Neural progenitor cell (in vitro differentiated cells): ENCODE measurements at regions not wholly inside any gene's neighbourhood (a gene's known extent, or its start where the extent isn't known, plus 50 kb on each side); places are given as distances from the start of the nearest gene placed in this dataset.

Experiments used
- DNase-seq: peaks from one replicate; pipeline ENCODE4 v3.0.0-alpha.2; 2016; ENCODE audit warnings: low spot score
- H2AFZ ChIP-seq: fragments of 200-600 bp; sonication (generic); replicated peaks from 2 replicates; pipeline ENCODE4 v1.6.1; 2016; ENCODE audit warnings: antibody characterized with exemption
- H3F3A ChIP-seq: fragments of 200-600 bp; sonication (generic); 2 replicates; pipeline ENCODE4 v1.6.1; 2016; ENCODE audit warnings: antibody characterized with exemption, low read depth
- H3K27ac ChIP-seq: fragments of 200-600 bp; sonication (generic); 2 replicates; pipeline ENCODE4 v1.5.1; 2016; ENCODE audit warnings: mild to moderate bottlenecking
- H3K27me3 ChIP-seq: fragments of 200-600 bp; sonication (generic); 2 replicates; pipeline ENCODE4 v1.6.1; 2016; ENCODE audit warnings: mild to moderate bottlenecking, moderate library complexity
- H3K36me3 ChIP-seq: fragments of 200-600 bp; sonication (generic); 2 replicates; pipeline ENCODE4 v1.5.1; 2016
- H3K4me1 ChIP-seq: fragments of 200-600 bp; sonication (generic); 2 replicates; pipeline ENCODE4 v1.6.1; 2016; ENCODE audit warnings: mixed run types
- H3K4me2 ChIP-seq: fragments of 200-600 bp; sonication (generic); 2 replicates; pipeline ENCODE4 v1.6.1; 2016
- H3K4me3 ChIP-seq: fragments of 200-600 bp; sonication (generic); 2 replicates; pipeline ENCODE4 v1.5.1; 2016
- H3K79me2 ChIP-seq: fragments of 200-600 bp; sonication (generic); 2 replicates; pipeline ENCODE4 v1.6.1; 2016; ENCODE audit warnings: low read depth
- H3K9ac ChIP-seq: fragments of 200-600 bp; sonication (generic); 2 replicates; pipeline ENCODE4 v1.6.1; 2016
- H3K9me3 ChIP-seq: fragments of 200-600 bp; sonication (generic); 2 replicates; pipeline ENCODE4 v1.5.1; 2016; ENCODE audit warnings: low read depth
- H4K20me1 ChIP-seq: fragments of 200-600 bp; sonication (generic); 2 replicates; pipeline ENCODE4 v1.6.1; 2016; ENCODE audit warnings: low read depth
- H3K27ac Mint-ChIP-seq: 3 replicates; pipeline ENCODE4 v1.8.0; 2021; ENCODE audit warnings: mixed read lengths
- H3K27me3 Mint-ChIP-seq: 2 replicates; pipeline ENCODE4 v1.8.0; 2022; ENCODE audit warnings: low read depth, mild to moderate bottlenecking, inconsistent platforms, moderate library complexity, mixed read lengths; ENCODE audit not compliant: insufficient read depth
- H3K36me3 Mint-ChIP-seq: 3 replicates; pipeline ENCODE4 v1.8.0; 2021; ENCODE audit warnings: mixed read lengths
- H3K4me1 Mint-ChIP-seq: 3 replicates; pipeline ENCODE4 v1.8.0; 2021; ENCODE audit warnings: mixed read lengths
- H3K4me3 Mint-ChIP-seq: 3 replicates; pipeline ENCODE4 v1.8.0; 2021; ENCODE audit warnings: mild to moderate bottlenecking, moderate library complexity, mixed read lengths
- H3K9me3 Mint-ChIP-seq: 3 replicates; pipeline ENCODE4 v1.8.0; 2020; ENCODE audit warnings: mixed read lengths
- EZH2 ChIP-seq: fragments of 200-600 bp; sonication (generic); IDR thresholded peaks from 2 replicates; pipeline ENCODE4 v1.6.1; 2017; ENCODE audit warnings: antibody characterized with exemption, mild to moderate bottlenecking, moderate library complexity
- EZH2phosphoT487 ChIP-seq: fragments of 200-600 bp; sonication (generic); IDR thresholded peaks from 2 replicates; pipeline ENCODE4 v1.6.1; 2017; ENCODE audit warnings: antibody characterized with exemption
- TF ChIP-seq, protein P1 (sequence below): fragments of 200-600 bp; sonication (generic); IDR thresholded peaks from 2 replicates; pipeline ENCODE4 v1.5.1; 2017; ENCODE audit warnings: antibody characterized with exemption, mild to moderate bottlenecking

DNA sequence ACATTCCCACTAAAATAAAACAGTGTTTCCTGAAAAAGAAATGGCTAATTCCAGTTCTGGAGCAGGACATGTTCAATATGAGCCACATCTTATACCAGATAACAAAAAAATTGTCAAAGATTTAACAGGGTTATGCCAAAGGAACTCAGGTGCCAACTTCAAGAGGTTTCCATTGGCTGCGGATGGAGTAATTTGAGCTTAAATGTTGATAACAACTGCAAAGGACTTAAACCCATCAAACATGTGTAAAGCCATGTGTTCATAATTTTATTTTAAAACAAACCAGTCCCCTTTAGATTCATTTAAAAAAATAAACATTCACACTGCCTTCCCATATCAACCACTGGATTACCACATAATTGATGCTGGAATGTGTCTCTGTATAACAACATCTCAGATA, 156.4 kb upstream of the PCDH18 start:
- H3K27me3 ChIP-seq = no peaks in the 10 kb centered on the region
- H3K27ac ChIP-seq = no peak overlapping the region
- H3F3A ChIP-seq = no peaks in the 10 kb centered on the region
- H3K4me2 ChIP-seq = no peak overlapping the region
- no peak overlapping the region for H3K4me3 ChIP-seq
- Mint-ChIP-seq H3K4me3 (no peak overlapping the region), H3K9me3 (no peaks in the 10 kb centered on the region), H3K27me3 (no peaks in the 10 kb centered on the region), H3K36me3 (no peaks in the 10 kb centered on the region), H3K4me1 (peaks cover 27% of the 10 kb centered on the region), H3K27ac (no peak overlapping the region)
- H3K4me1 ChIP-seq = no peaks in the 10 kb centered on the region
- TF ChIP-seq EZH2 = no peak
- TF ChIP-seq, protein P1, sequence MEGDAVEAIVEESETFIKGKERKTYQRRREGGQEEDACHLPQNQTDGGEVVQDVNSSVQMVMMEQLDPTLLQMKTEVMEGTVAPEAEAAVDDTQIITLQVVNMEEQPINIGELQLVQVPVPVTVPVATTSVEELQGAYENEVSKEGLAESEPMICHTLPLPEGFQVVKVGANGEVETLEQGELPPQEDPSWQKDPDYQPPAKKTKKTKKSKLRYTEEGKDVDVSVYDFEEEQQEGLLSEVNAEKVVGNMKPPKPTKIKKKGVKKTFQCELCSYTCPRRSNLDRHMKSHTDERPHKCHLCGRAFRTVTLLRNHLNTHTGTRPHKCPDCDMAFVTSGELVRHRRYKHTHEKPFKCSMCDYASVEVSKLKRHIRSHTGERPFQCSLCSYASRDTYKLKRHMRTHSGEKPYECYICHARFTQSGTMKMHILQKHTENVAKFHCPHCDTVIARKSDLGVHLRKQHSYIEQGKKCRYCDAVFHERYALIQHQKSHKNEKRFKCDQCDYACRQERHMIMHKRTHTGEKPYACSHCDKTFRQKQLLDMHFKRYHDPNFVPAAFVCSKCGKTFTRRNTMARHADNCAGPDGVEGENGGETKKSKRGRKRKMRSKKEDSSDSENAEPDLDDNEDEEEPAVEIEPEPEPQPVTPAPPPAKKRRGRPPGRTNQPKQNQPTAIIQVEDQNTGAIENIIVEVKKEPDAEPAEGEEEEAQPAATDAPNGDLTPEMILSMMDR = no peak
- TF ChIP-seq EZH2phosphoT487 = no peak
- H2AFZ ChIP-seq = no peak overlapping the region
- no peak overlapping the region for H3K9ac ChIP-seq
- H3K79me2 ChIP-seq = no peaks in the 10 kb centered on the region
- no peaks in the 10 kb centered on the region for H3K9me3 ChIP-seq
- H4K20me1 ChIP-seq = no peaks in the 10 kb centered on the region
- DNase-seq = no peak
- no peaks in the 10 kb centered on the region for H3K36me3 ChIP-seq

DNA sequence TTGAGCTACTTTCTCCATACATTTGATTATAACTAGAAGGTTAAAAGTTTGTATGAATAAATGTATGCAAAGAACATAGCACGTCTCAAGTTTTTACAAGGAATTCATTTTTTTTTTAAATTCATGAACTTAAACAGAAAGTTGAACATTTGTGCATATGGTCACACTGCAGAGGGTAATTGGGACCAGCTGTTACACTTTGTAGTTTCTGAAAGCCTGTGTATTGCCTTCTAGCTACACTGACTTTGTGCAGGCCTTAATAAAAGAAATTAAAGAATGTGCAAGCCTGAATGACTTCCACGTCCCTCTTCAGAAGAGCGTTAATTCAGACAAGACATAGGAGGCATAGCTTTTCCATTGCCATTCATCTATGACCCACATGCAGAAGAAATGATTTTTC, 153.1 kb upstream of the PCDH18 start:
- Mint-ChIP-seq H3K4me1 (peaks cover 27% of the 10 kb centered on the region), H3K27me3 (no peaks in the 10 kb centered on the region), H3K36me3 (no peaks in the 10 kb centered on the region), H3K4me3 (no peak overlapping the region), H3K27ac (no peak overlapping the region), H3K9me3 (no peaks in the 10 kb centered on the region)
- Histone ChIP-seq H3K9me3 (no peaks in the 10 kb centered on the region), H3K9ac (no peak overlapping the region), H2AFZ (no peak overlapping the region), H3K36me3 (no peaks in the 10 kb centered on the region), H4K20me1 (no peaks in the 10 kb centered on the region), H3K27ac (no peak overlapping the region), H3K4me1 (peaks cover 11% of the 10 kb centered on the region), H3K4me3 (no peak overlapping the region), H3K27me3 (no peaks in the 10 kb centered on the region), H3F3A (no peaks in the 10 kb centered on the region), H3K79me2 (no peaks in the 10 kb centered on the region), H3K4me2 (no peak overlapping the region)
- TF ChIP-seq EZH2phosphoT487 (no peak), EZH2 (no peak)
- TF ChIP-seq, protein P1 = no peak
- DNase-seq = no peak

DNA sequence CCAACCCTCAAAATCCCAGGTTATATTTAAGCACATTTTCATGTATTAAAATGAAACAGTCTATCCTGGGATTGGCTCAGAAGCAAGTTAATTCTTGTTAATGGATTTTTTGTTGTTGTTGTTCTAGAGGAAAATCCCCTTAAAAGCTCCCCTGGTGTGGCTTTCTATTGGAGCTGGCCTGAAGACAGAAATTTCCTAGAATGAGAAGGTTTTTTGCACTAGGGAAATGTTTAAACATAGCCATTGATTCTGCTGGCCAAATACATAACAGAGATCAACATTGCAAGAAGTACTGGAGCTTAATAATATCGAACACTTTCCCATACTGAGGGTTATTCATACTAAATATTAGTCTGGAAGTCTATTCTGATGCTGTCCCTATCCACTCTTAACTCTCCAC, 148.8 kb upstream of the PCDH18 start:
- peaks cover 15% of the 10 kb centered on the region for H3K4me1 Mint-ChIP-seq
- H3K9me3 ChIP-seq = no peaks in the 10 kb centered on the region
- H3K27ac Mint-ChIP-seq = no peak overlapping the region
- no peak overlapping the region for H3K9ac ChIP-seq
- H3K27me3 Mint-ChIP-seq = no peaks in the 10 kb centered on the region
- TF ChIP-seq EZH2phosphoT487 = no peak
- H3K27me3 ChIP-seq = no peaks in the 10 kb centered on the region
- no peaks in the 10 kb centered on the region for H4K20me1 ChIP-seq
- H3F3A ChIP-seq = no peaks in the 10 kb centered on the region
- no peaks in the 10 kb centered on the region for H3K79me2 ChIP-seq
- no peak for DNase-seq
- no peak overlapping the region for H3K27ac ChIP-seq
- no peak overlapping the region for H3K4me3 Mint-ChIP-seq
- H3K4me1 ChIP-seq = peaks cover 11% of the 10 kb centered on the region
- H3K36me3 Mint-ChIP-seq = no peaks in the 10 kb centered on the region
- H3K9me3 Mint-ChIP-seq = no peaks in the 10 kb centered on the region
- H3K36me3 ChIP-seq = no peaks in the 10 kb centered on the region
- peak overlapping the region; percentile 2 for H3K4me2 ChIP-seq
- no peak overlapping the region for H3K4me3 ChIP-seq
- H2AFZ ChIP-seq = peak overlapping the region; percentile 13

DNA sequence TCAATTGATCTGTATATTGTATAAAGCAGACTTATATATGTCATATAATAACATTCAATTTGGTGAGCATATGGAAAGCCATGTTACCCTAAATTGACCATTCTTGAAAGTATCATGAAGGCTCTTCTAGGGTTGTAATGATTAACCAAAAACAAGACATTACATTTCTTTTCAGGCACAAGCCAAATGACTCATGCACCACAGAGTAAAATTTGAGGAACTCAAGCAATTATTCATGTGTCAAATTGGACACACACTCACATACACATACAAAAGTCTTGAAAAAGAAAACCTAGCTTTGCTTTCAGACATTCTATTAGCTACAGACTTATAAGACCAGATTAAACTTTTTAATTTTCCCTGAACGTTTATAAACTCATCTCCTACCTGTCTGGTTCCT, 146.5 kb upstream of the PCDH18 start:
- TF ChIP-seq EZH2phosphoT487 (no peak), EZH2 (no peak)
- TF ChIP-seq, protein P1 = no peak
- H3K79me2 ChIP-seq = no peaks in the 10 kb centered on the region
- H3K9me3 ChIP-seq = no peaks in the 10 kb centered on the region
- Mint-ChIP-seq H3K4me3 (no peak overlapping the region), H3K27ac (no peak overlapping the region), H3K36me3 (no peaks in the 10 kb centered on the region), H3K9me3 (peaks cover 5% of the 10 kb centered on the region), H3K27me3 (peaks cover 2% of the 10 kb centered on the region), H3K4me1 (no peaks in the 10 kb centered on the region)
- H3K4me2 ChIP-seq = no peak overlapping the region
- no peaks in the 10 kb centered on the region for H3K36me3 ChIP-seq
- no peak overlapping the region for H3K27ac ChIP-seq
- no peak for DNase-seq
- H3K4me3 ChIP-seq = no peak overlapping the region
- H3K27me3 ChIP-seq = no peaks in the 10 kb centered on the region
- no peaks in the 10 kb centered on the region for H4K20me1 ChIP-seq
- H3K4me1 ChIP-seq = peaks cover 11% of the 10 kb centered on the region
- H2AFZ ChIP-seq = no peak overlapping the region
- H3F3A ChIP-seq = no peaks in the 10 kb centered on the region
- H3K9ac ChIP-seq = no peak overlapping the region
